ENCODE measurements at regions not wholly inside any gene's neighbourhood (a gene's known extent, or its start where the extent isn't known, plus 50 kb on each side); places are given as distances from the start of the nearest gene placed in this dataset.
"Not testable (repeated sequence)": the region's sequence is repeated elsewhere in the genome, so short reads cannot be mapped to it uniquely, and the experiment has no call there.

DNA sequence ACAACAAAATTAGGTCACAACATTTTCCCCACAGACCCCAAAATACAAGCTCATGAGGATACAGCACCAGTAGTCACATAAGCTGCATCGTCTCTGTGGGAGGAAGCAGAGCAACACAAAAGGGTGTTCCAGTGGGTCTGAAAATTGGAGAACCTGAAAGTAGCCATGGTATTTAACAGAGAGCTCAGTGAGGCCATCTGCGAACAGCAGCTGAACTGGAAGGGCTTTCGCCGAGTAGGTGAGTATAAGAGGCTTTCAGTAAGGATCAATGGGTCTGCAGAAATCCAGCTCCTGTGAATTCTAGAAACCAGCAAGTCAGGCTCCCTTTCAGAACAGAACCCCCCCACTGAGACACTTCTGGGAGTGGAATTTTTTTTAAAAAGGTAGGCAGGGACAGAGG lies 120.0 kb upstream of the RREB1 start:
- no peaks in the 10 kb centered on the region for H4K20me1 ChIP-seq (ENCODE audit: insufficient read depth, low read length)
- H3K9me2 ChIP-seq (ENCODE audit: low read depth, low read length), result no peaks in the 10 kb centered on the region
- no peaks in the 10 kb centered on the region for H3F3A ChIP-seq (ENCODE audit: insufficient read depth, low read length)
- no peak overlapping the region for H3K27ac ChIP-seq (ENCODE audit: low read depth, low read length, poor library complexity, severe bottlenecking)
- H3K27me3 ChIP-seq (ENCODE audit: insufficient read depth, low read length), result no peaks in the 10 kb centered on the region
- no peak overlapping the region for H2AFZ ChIP-seq (ENCODE audit: low read length)
- no peak overlapping the region for H3K4me3 ChIP-seq (ENCODE audit: low read depth, low read length, poor library complexity, severe bottlenecking)
- H3K4me1 ChIP-seq (ENCODE audit: insufficient read depth, low read length, severe bottlenecking), result no peaks in the 10 kb centered on the region
- no peaks in the 10 kb centered on the region for H3K36me3 ChIP-seq (ENCODE audit: insufficient read depth, low read length)
- no peak overlapping the region for H3K4me2 ChIP-seq (ENCODE audit: low read length)
- TF ChIP-seq, protein P1, sequence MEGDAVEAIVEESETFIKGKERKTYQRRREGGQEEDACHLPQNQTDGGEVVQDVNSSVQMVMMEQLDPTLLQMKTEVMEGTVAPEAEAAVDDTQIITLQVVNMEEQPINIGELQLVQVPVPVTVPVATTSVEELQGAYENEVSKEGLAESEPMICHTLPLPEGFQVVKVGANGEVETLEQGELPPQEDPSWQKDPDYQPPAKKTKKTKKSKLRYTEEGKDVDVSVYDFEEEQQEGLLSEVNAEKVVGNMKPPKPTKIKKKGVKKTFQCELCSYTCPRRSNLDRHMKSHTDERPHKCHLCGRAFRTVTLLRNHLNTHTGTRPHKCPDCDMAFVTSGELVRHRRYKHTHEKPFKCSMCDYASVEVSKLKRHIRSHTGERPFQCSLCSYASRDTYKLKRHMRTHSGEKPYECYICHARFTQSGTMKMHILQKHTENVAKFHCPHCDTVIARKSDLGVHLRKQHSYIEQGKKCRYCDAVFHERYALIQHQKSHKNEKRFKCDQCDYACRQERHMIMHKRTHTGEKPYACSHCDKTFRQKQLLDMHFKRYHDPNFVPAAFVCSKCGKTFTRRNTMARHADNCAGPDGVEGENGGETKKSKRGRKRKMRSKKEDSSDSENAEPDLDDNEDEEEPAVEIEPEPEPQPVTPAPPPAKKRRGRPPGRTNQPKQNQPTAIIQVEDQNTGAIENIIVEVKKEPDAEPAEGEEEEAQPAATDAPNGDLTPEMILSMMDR (IDR thresholded peaks at IDR 0.05; ENCODE audit: low read length), result no peak
- no peak for TF ChIP-seq EZH2 (IDR thresholded peaks at IDR 0.05; ENCODE audit: borderline replicate concordance, low read length)
- no peaks in the 10 kb centered on the region for H3K79me2 ChIP-seq (ENCODE audit: insufficient read depth, low read length)
- no peak overlapping the region for H3K9ac ChIP-seq (ENCODE audit: low read length)
- no peaks in the 10 kb centered on the region for H3K9me3 ChIP-seq (ENCODE audit: low read length)

DNA sequence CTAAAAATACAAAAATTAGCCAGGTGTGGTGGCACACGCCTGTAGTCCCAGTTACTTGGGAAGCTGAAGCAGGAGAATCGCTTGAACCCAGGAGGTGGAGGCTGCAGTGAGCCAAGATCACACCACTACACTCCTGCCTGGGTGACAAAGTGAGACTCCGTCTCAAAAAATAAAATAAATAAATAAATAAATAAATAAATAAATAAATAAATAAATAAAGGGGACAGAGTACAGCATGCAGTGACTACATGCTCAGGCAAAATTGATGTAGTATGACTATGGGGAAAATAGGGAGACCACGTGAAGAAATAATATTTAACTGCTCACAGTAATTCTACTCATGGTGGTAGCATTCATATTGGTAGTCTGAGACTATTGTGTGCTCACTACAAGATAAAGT lies 117.7 kb upstream of the RREB1 start:
- H3K4me1 ChIP-seq (ENCODE audit: insufficient read depth, low read length, severe bottlenecking); H3K9me2 ChIP-seq (ENCODE audit: low read depth, low read length); H3K9me3 ChIP-seq (ENCODE audit: low read length); H3K79me2 ChIP-seq (ENCODE audit: insufficient read depth, low read length); H3K27me3 ChIP-seq (ENCODE audit: insufficient read depth, low read length); H3K4me3 ChIP-seq (ENCODE audit: low read depth, low read length, poor library complexity, severe bottlenecking); H4K20me1 ChIP-seq (ENCODE audit: insufficient read depth, low read length); H2AFZ ChIP-seq (ENCODE audit: low read length); H3F3A ChIP-seq (ENCODE audit: insufficient read depth, low read length); H3K36me3 ChIP-seq (ENCODE audit: insufficient read depth, low read length); H3K9ac ChIP-seq (ENCODE audit: low read length); H3K27ac ChIP-seq (ENCODE audit: low read depth, low read length, poor library complexity, severe bottlenecking); H3K4me2 ChIP-seq (ENCODE audit: low read length): not testable (repeated sequence)

DNA sequence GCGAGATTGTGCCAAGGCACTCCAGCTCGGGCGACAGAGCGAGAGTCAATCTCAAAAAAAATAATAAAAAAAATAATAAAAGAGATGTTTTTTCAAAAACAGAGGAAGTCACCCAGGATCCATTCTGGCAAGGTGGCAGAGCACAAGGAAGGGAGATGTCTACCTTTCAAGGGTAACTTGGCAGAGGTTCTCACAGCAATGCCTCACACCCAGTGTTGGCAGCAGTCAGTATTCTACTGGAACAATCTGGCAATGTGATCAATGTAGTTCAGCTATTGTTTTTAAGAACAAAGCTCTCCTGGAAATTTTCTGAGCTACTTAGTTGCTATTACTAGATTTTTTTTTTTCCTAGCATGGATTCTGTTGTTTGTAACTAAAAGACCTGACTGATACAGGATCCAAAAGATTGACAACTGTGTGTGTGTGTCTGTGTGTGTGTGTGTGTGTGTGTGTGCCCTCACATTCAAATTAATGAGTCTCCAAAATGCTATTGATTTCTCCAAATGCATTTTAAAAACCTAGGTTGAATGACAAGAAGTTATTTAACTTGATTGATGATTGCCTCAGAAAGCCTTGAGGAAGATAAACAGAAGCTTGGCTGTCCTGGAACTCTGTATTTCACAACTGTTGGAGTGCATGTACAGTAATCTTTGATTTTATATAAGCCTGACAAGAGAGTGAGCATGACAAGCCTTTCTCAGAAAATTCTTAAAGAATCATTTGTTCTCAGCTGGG lies 114.1 kb upstream of the RREB1 start:
- no peak overlapping the region for H2AFZ ChIP-seq (ENCODE audit: low read length)
- H3F3A ChIP-seq (ENCODE audit: insufficient read depth, low read length), result no peaks in the 10 kb centered on the region
- no peaks in the 10 kb centered on the region for H3K36me3 ChIP-seq (ENCODE audit: insufficient read depth, low read length)
- H3K27me3 ChIP-seq (ENCODE audit: insufficient read depth, low read length), result 0 out of 2 replicates have a peak, but pooled peaks cover 3% of the 10 kb centered on the region
- H3K9me3 ChIP-seq (ENCODE audit: low read length), result no peaks in the 10 kb centered on the region
- no peaks in the 10 kb centered on the region for H3K79me2 ChIP-seq (ENCODE audit: insufficient read depth, low read length)
- H3K27ac ChIP-seq (ENCODE audit: low read depth, low read length, poor library complexity, severe bottlenecking), result no peak overlapping the region
- H3K4me3 ChIP-seq (ENCODE audit: low read depth, low read length, poor library complexity, severe bottlenecking), result no peak overlapping the region
- H3K4me2 ChIP-seq (ENCODE audit: low read length), result no peak overlapping the region
- H4K20me1 ChIP-seq (ENCODE audit: insufficient read depth, low read length), result no peaks in the 10 kb centered on the region
- H3K9me2 ChIP-seq (ENCODE audit: low read depth, low read length), result no peaks in the 10 kb centered on the region
- no peak for TF ChIP-seq EZH2 (IDR thresholded peaks at IDR 0.05; ENCODE audit: borderline replicate concordance, low read length)
- TF ChIP-seq, protein P1 (IDR thresholded peaks at IDR 0.05; ENCODE audit: low read length), result no peak
- no peak overlapping the region for H3K9ac ChIP-seq (ENCODE audit: low read length)
- H3K4me1 ChIP-seq (ENCODE audit: insufficient read depth, low read length, severe bottlenecking), result no peaks in the 10 kb centered on the region

DNA sequence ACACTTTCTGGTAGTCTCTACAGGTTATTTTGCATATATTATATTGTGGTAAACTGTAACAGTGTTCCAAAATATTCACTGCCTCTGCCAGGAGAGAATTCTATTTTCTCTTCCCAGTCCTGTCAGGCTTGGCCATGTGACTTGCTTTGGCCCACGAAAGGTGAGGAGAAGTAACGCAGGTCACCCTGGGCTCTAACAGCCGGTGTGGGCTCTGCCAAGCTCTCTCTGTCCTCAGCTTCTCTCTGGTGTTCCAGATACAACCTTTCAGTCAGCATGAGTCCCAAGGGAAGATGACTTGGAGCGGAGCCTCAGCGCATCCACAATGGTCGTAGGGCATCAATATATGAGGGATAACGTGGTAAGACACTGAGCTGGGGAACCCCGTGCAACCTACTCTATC lies 113.0 kb upstream of the RREB1 start:
- no peak overlapping the region for H3K4me3 ChIP-seq (ENCODE audit: low read depth, low read length, poor library complexity, severe bottlenecking)
- no peak overlapping the region for H2AFZ ChIP-seq (ENCODE audit: low read length)
- H3F3A ChIP-seq (ENCODE audit: insufficient read depth, low read length), result no peaks in the 10 kb centered on the region
- no peak for TF ChIP-seq EZH2 (IDR thresholded peaks at IDR 0.05; ENCODE audit: borderline replicate concordance, low read length)
- TF ChIP-seq, protein P1 (IDR thresholded peaks at IDR 0.05; ENCODE audit: low read length), result no peak
- H3K27ac ChIP-seq (ENCODE audit: low read depth, low read length, poor library complexity, severe bottlenecking), result no peak overlapping the region
- no peak overlapping the region for H3K9ac ChIP-seq (ENCODE audit: low read length)
- no peaks in the 10 kb centered on the region for H3K9me3 ChIP-seq (ENCODE audit: low read length)
- H3K27me3 ChIP-seq (ENCODE audit: insufficient read depth, low read length), result 0 out of 2 replicates have a peak, but pooled peaks cover 3% of the 10 kb centered on the region
- no peaks in the 10 kb centered on the region for H4K20me1 ChIP-seq (ENCODE audit: insufficient read depth, low read length)
- H3K4me1 ChIP-seq (ENCODE audit: insufficient read depth, low read length, severe bottlenecking), result no peaks in the 10 kb centered on the region
- no peaks in the 10 kb centered on the region for H3K79me2 ChIP-seq (ENCODE audit: insufficient read depth, low read length)
- no peaks in the 10 kb centered on the region for H3K9me2 ChIP-seq (ENCODE audit: low read depth, low read length)
- no peaks in the 10 kb centered on the region for H3K36me3 ChIP-seq (ENCODE audit: insufficient read depth, low read length)
- H3K4me2 ChIP-seq (ENCODE audit: low read length), result no peak overlapping the region
